B cell (primary cell): ENCODE measurements at regions not wholly inside any gene's neighbourhood (a gene's known extent, or its start where the extent isn't known, plus 50 kb on each side); places are given as distances from the start of the nearest gene placed in this dataset.
"Not testable (repeated sequence)": the region's sequence is repeated elsewhere in the genome, so short reads cannot be mapped to it uniquely, and the experiment has no call there.

ENCODE experiments used
- ATAC-seq: fragments of 200-7000 bp; cut with Tn5 transposase; one replicate; pipeline ENCODE4 v1.10.0; 2021; ENCODE audit warnings: low read depth, mild to moderate bottlenecking, moderate number of reproducible peaks, moderate library complexity
- CTCF ChIA-PET: fragments of 350-600 bp; sonication (Branson Sonifier 250); formaldehyde crosslinking; loops from one replicate; lab custom pipeline; 2021; ENCODE audit warnings: antibody characterized with exemption, inconsistent platforms; lab: Charles Lee
- POLR2A ChIA-PET: fragments of 350-600 bp; sonication (Branson Sonifier 250); formaldehyde crosslinking; loops from one replicate; lab custom pipeline; 2021; ENCODE audit warnings: antibody characterized with exemption; lab: Charles Lee
- DNase-seq: peaks from one replicate; pipeline ENCODE4 v3.0.0; 2013
- H2AFZ ChIP-seq: 2 replicates; pipeline ENCODE4 v1.6.1; 2012; ENCODE audit warnings: mild to moderate bottlenecking, low read depth, low read length; ENCODE audit not compliant: insufficient read depth, poor library complexity, severe bottlenecking
- H3K27ac ChIP-seq, 2 donors: 1 replicate in 1 of 2; 2 replicates in 1 of 2; pipeline ENCODE4 v1.5.1; 2012 to 2013; ENCODE audit warnings: low read length in 2 of 2, mild to moderate bottlenecking in 2 of 2, moderate library complexity in 1 of 2
- H3K27me3 ChIP-seq, 4 experiments: fragments of 200-600 bp in 1 of 4; sonication (generic) in 1 of 4; replicated peaks in 1 of 4; 1 replicate in 2 of 4; 2 replicates in 2 of 4; pipeline versions ENCODE4 v1.6.1 to v1.7.0; 2013 to 2016; ENCODE audit warnings: low read length in 3 of 4, mild to moderate bottlenecking in 2 of 4, mixed read lengths in 1 of 4, moderate library complexity in 1 of 4; ENCODE audit not compliant: insufficient read depth in 4 of 4, control insufficient read depth in 3 of 4; ENCODE audit errors: control extremely low read depth in 1 of 4
- H3K36me3 ChIP-seq, 2 experiments: replicated peaks in 1 of 2; 1 replicate in 1 of 2; 2 replicates in 1 of 2; pipeline versions ENCODE4 v1.6.1 to v1.7.1; 2013; ENCODE audit warnings: low read length in 1 of 2; ENCODE audit not compliant: insufficient read depth in 2 of 2, control insufficient read depth in 1 of 2; ENCODE audit errors: control extremely low read depth in 1 of 2, extremely low read depth in 1 of 2
- H3K4me1 ChIP-seq, 2 donors: fragments of 200-600 bp in 1 of 2; sonication (generic) in 1 of 2; 1 replicate in 1 of 2; 2 replicates in 1 of 2; pipeline versions ENCODE4 v1.5.1 to v1.6.1; 2013 to 2017; ENCODE audit warnings: low read length in 2 of 2; ENCODE audit not compliant: control insufficient read depth in 2 of 2, insufficient read depth in 2 of 2
- H3K4me2 ChIP-seq: replicated peaks from 2 replicates; pipeline ENCODE3; 2012; ENCODE audit warnings: mild to moderate bottlenecking, low read depth, low read length; ENCODE audit not compliant: poor library complexity, severe bottlenecking
- H3K4me3 ChIP-seq, 5 experiments: fragments of 200-600 bp in 1 of 5; sonication (generic) in 1 of 5; 1 replicate in 3 of 5; 2 replicates in 2 of 5; pipeline versions ENCODE4 v1.5.1 to v1.7.0; 2011 to 2016; ENCODE audit warnings: low read length in 4 of 5, mild to moderate bottlenecking in 4 of 5, low read depth in 2 of 5, control low read depth in 1 of 5, moderate library complexity in 1 of 5; ENCODE audit not compliant: insufficient read depth in 1 of 5; ENCODE audit errors: control extremely low read depth in 1 of 5, extremely low read depth in 1 of 5
- H3K79me2 ChIP-seq: fragments of 200-600 bp; sonication (generic); one replicate; pipeline ENCODE4 v1.6.0; 2016; ENCODE audit warnings: low read length; ENCODE audit not compliant: control insufficient read depth, insufficient read depth
- H3K9ac ChIP-seq: fragments of 200-600 bp; sonication (generic); 2 replicates; pipeline ENCODE4 v1.6.1; 2017; ENCODE audit warnings: mild to moderate bottlenecking, low read length, moderate library complexity
- H3K9me3 ChIP-seq, 3 donors: one replicate each; pipeline versions ENCODE4 v1.6.1 to v1.7.1; 2013; ENCODE audit warnings: low read length in 2 of 3; ENCODE audit not compliant: control insufficient read depth in 2 of 3, insufficient read depth in 1 of 3; ENCODE audit errors: control extremely low read depth in 1 of 3
- H4K20me1 ChIP-seq: 2 replicates; pipeline ENCODE4 v1.6.0; 2012; ENCODE audit warnings: mild to moderate bottlenecking, low read length; ENCODE audit not compliant: insufficient read depth, control insufficient read depth, poor library complexity, severe bottlenecking
- H3K27ac Mint-ChIP-seq: one replicate; pipeline ENCODE4 v1.8.0; 2021; ENCODE audit warnings: mixed read lengths
- H3K27me3 Mint-ChIP-seq: one replicate; pipeline ENCODE4 v1.8.0; 2021; ENCODE audit warnings: mixed read lengths
- H3K4me1 Mint-ChIP-seq: one replicate; pipeline ENCODE4 v1.8.0; 2021; ENCODE audit warnings: mixed read lengths
- H3K4me3 Mint-ChIP-seq: one replicate; pipeline ENCODE4 v1.8.0; 2021; ENCODE audit warnings: mixed read lengths
- H3K9me3 Mint-ChIP-seq: one replicate; pipeline ENCODE4 v1.8.0; 2022; ENCODE audit warnings: mixed read lengths; ENCODE audit not compliant: insufficient read depth
- CTCF ChIP-seq: fragments of 200-600 bp; IDR thresholded peaks from one replicate; pipeline ENCODE4 v1.8.0; 2022; ENCODE audit warnings: antibody characterized with exemption, mild to moderate bottlenecking
- EZH2 ChIP-seq: IDR thresholded peaks from 2 replicates; pipeline ENCODE4 v1.6.1; 2012; ENCODE audit warnings: borderline replicate concordance, low read depth, mild to moderate bottlenecking, moderate library complexity, low read length; ENCODE audit not compliant: insufficient read depth, poor library complexity, severe bottlenecking
- WGBS: methylation state at CpG from one replicate; pipeline ENCODE4 v1.1.5; 2013; ENCODE audit warnings: missing lambda C conversion rate; ENCODE audit not compliant: insufficient coverage; 5-methylcytosine and 5-hydroxymethylcytosine counted together
- intact Hi-C: fragments of 100-400 bp; cut with micrococcal nuclease; formaldehyde crosslinking; loops from one replicate; pipeline ENCODE4 v1.10.0; 2022

GRCh38 chr14:30020687-30021086, 93.0 kb upstream of the PRKD1 start:
- Histone ChIP-seq H3K36me3 (no peaks in the 10 kb centered on the region), H3K4me2 (no peak overlapping the region), H3K79me2 (no peaks in the 10 kb centered on the region), H3K9ac (no peak overlapping the region), H4K20me1 (no peaks in the 10 kb centered on the region), H3K4me3 (no peak overlapping the region), H3K27ac (no peak overlapping the region), H3K27me3 (no peaks in the 10 kb centered on the region), H3K4me1 (no peaks in the 10 kb centered on the region), H3K9me3 (no peaks in the 10 kb centered on the region), H2AFZ (no peak overlapping the region)
- DNase-seq, result no peak
- no peaks in the 10 kb centered on the region for H3K27me3 Mint-ChIP-seq
- ChIA-PET CTCF (no interaction called here), POLR2A (no interaction called here)
- TF ChIP-seq CTCF (no peak), EZH2 (no peak)
- H3K4me1 Mint-ChIP-seq, result no peaks in the 10 kb centered on the region
- H3K4me3 Mint-ChIP-seq, result no peak overlapping the region
- no CpG with 5 or more reads among the region's 1 CpG for WGBS
- intact Hi-C loops, result no loop called here
- no peaks in the 10 kb centered on the region for H3K9me3 Mint-ChIP-seq
- ATAC-seq, result no peak
- no peak overlapping the region for H3K27ac Mint-ChIP-seq

GRCh38 chr14:30023350-30023749, 95.7 kb upstream of the PRKD1 start:
- intact Hi-C loops, H3K4me1 ChIP-seq, H3K4me1 Mint-ChIP-seq, H3K9me3 ChIP-seq, H3K27ac ChIP-seq, H3K27ac Mint-ChIP-seq, H3K9ac ChIP-seq, ATAC-seq, H4K20me1 ChIP-seq, POLR2A ChIA-PET, H3K4me3 Mint-ChIP-seq, H3K79me2 ChIP-seq, H3K36me3 ChIP-seq, CTCF ChIA-PET, H3K27me3 Mint-ChIP-seq, H3K4me2 ChIP-seq, H2AFZ ChIP-seq, H3K4me3 ChIP-seq, DNase-seq, H3K9me3 Mint-ChIP-seq, H3K27me3 ChIP-seq: not testable (repeated sequence)
- 100% methylated on average over 3 of the region's 5 CpGs for WGBS
